Fibroblast of lung (primary cell): ENCODE measurements at regions not wholly inside any gene's neighbourhood (a gene's known extent, or its start where the extent isn't known, plus 50 kb on each side); places are given as distances from the start of the nearest gene placed in this dataset.

Source experiments
- DNase-seq, 2 donors: peaks; one replicate each; pipeline versions ENCODE4 v3.0.0 to v3.0.0-alpha.2; 2010; ENCODE audit warnings: low read depth in 2 of 2
- H2AFZ ChIP-seq: 2 replicates; pipeline ENCODE4 v1.5.1; 2012; ENCODE audit warnings: low read length, control low read depth, inconsistent platforms
- H3K27ac ChIP-seq: 2 replicates; pipeline ENCODE4 v1.5.1; 2011; ENCODE audit warnings: low read length, control low read depth; ENCODE audit not compliant: insufficient read depth
- H3K27me3 ChIP-seq: 2 replicates; pipeline ENCODE4 v1.5.1; 2011; ENCODE audit warnings: mild to moderate bottlenecking, low read length; ENCODE audit not compliant: control insufficient read depth, insufficient read depth
- H3K36me3 ChIP-seq: 2 replicates; pipeline ENCODE4 v1.5.1; 2011; ENCODE audit warnings: low read length; ENCODE audit not compliant: control insufficient read depth, insufficient read depth
- H3K4me1 ChIP-seq: 2 replicates; pipeline ENCODE4 v1.5.1; 2011; ENCODE audit warnings: low read length; ENCODE audit not compliant: control insufficient read depth, insufficient read depth; ENCODE audit errors: extremely low read depth
- H3K4me2 ChIP-seq: 2 replicates; pipeline ENCODE4 v1.5.1; 2011; ENCODE audit warnings: low read length, control low read depth; ENCODE audit not compliant: insufficient read depth; ENCODE audit errors: extremely low read depth
- H3K4me3 ChIP-seq, 4 experiments: fragments of 200-600 bp in 1 of 4; sonication (generic) in 1 of 4; replicated peaks in 1 of 4; 2 replicates each; pipeline ENCODE4 v1.5.1; 2011 to 2016; ENCODE audit warnings: low read length in 4 of 4, low read depth in 3 of 4, mild to moderate bottlenecking in 3 of 4, control low read depth in 2 of 4, inconsistent platforms in 1 of 4, mixed read lengths in 1 of 4; ENCODE audit not compliant: insufficient read depth in 1 of 4; ENCODE audit errors: control extremely low read depth in 1 of 4
- H3K79me2 ChIP-seq: 2 replicates; pipeline ENCODE4 v1.5.1; 2012; ENCODE audit warnings: mild to moderate bottlenecking, low read length, inconsistent platforms; ENCODE audit not compliant: control insufficient read depth, insufficient read depth
- H3K9ac ChIP-seq: 2 replicates; pipeline ENCODE4 v1.5.1; 2011; ENCODE audit warnings: mild to moderate bottlenecking, low read length, control low read depth; ENCODE audit not compliant: insufficient read depth
- H3K9me3 ChIP-seq: 2 replicates; pipeline ENCODE4 v1.5.1; 2012; ENCODE audit warnings: low read depth, low read length; ENCODE audit not compliant: control insufficient read depth, insufficient read depth
- H4K20me1 ChIP-seq: 2 replicates; pipeline ENCODE4 v1.5.1; 2011; ENCODE audit warnings: low read length; ENCODE audit not compliant: control insufficient read depth, insufficient read depth; ENCODE audit errors: extremely low read depth
- EZH2 ChIP-seq: IDR thresholded peaks from 2 replicates; pipeline ENCODE4 v1.5.1; 2012; ENCODE audit warnings: low read length, control low read depth, mild to moderate bottlenecking; ENCODE audit errors: missing control alignments
- TF ChIP-seq, protein P1 (sequence below), 2 donors: IDR thresholded peaks in 1 of 2; conservative IDR thresholded peaks in 1 of 2; 1 replicate in 1 of 2; 2 replicates in 1 of 2; pipeline ENCODE4 v1.5.1; 2011 to 2012; ENCODE audit warnings: low read length in 2 of 2, control low read depth in 1 of 2, inconsistent platforms in 1 of 2, low read depth in 1 of 2, mild to moderate bottlenecking in 1 of 2

DNA sequence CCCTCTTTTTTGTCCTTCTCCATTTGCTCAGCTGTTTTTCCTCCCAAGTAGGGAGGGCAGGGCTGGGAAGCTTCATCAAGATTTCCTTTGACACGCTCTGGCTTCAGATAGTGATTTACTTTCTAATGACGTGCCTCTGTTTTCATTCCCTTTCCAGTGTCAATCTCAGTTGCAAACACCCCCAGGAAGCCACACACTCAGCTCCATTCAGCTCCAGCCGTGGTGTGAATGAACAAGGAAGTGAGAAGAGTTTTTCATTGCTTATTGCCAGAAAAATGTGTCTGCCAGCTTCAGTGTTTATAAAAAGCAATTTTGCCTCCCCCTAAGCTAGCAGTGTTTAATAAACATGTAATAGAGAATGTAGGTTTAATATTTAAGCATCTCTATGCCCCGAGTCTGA, 108.7 kb upstream of the DPP6 start:
- Histone ChIP-seq H3K79me2 (no peaks in the 10 kb centered on the region), H3K4me2 (no peak overlapping the region), H3K4me3 (no peak overlapping the region), H3K9me3 (no peaks in the 10 kb centered on the region), H4K20me1 (no peaks in the 10 kb centered on the region), H2AFZ (no peak overlapping the region), H3K27me3 (no peaks in the 10 kb centered on the region), H3K27ac (no peak overlapping the region), H3K4me1 (no peaks in the 10 kb centered on the region), H3K36me3 (no peaks in the 10 kb centered on the region), H3K9ac (no peak overlapping the region)
- no peak for DNase-seq
- TF ChIP-seq EZH2 = no peak
- TF ChIP-seq, protein P1, sequence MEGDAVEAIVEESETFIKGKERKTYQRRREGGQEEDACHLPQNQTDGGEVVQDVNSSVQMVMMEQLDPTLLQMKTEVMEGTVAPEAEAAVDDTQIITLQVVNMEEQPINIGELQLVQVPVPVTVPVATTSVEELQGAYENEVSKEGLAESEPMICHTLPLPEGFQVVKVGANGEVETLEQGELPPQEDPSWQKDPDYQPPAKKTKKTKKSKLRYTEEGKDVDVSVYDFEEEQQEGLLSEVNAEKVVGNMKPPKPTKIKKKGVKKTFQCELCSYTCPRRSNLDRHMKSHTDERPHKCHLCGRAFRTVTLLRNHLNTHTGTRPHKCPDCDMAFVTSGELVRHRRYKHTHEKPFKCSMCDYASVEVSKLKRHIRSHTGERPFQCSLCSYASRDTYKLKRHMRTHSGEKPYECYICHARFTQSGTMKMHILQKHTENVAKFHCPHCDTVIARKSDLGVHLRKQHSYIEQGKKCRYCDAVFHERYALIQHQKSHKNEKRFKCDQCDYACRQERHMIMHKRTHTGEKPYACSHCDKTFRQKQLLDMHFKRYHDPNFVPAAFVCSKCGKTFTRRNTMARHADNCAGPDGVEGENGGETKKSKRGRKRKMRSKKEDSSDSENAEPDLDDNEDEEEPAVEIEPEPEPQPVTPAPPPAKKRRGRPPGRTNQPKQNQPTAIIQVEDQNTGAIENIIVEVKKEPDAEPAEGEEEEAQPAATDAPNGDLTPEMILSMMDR (conservative IDR thresholded peaks at IDR 0.05 in 1 of 2, IDR thresholded peaks at IDR 0.05 in 1 of 2; ENCODE audit: low read depth in 1 of 2, low read length in 2 of 2) = no peak

DNA sequence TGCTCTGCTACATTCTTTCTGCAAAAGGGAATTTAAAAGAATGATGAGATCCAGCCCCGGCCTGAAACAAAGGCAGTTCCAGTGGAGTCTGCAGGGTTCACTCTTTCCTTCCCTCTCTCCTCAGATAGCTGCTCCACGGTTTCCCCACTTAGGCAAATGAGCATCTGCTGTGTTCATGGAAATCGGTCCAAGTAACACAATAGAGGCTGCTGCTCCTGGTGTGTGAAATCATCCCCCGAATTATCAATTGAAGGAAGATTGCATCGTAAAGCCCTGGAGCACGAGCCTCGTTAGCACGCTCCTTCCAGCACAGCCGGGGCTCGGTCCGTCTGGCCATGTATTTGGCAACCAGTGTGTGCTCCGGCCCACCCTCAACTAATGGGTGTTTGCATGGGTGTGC, 108.3 kb upstream of the DPP6 start:
- no peak overlapping the region for H2AFZ ChIP-seq
- DNase-seq = no peak
- no peaks in the 10 kb centered on the region for H3K4me1 ChIP-seq
- no peaks in the 10 kb centered on the region for H3K9me3 ChIP-seq
- H3K27ac ChIP-seq = no peak overlapping the region
- no peaks in the 10 kb centered on the region for H4K20me1 ChIP-seq
- H3K9ac ChIP-seq = no peak overlapping the region
- no peak for TF ChIP-seq EZH2
- TF ChIP-seq, protein P1 (conservative IDR thresholded peaks at IDR 0.05 in 1 of 2, IDR thresholded peaks at IDR 0.05 in 1 of 2; ENCODE audit: low read depth in 1 of 2, low read length in 2 of 2) = no peak
- no peak overlapping the region for H3K4me2 ChIP-seq
- H3K27me3 ChIP-seq = no peaks in the 10 kb centered on the region
- H3K36me3 ChIP-seq = no peaks in the 10 kb centered on the region
- H3K79me2 ChIP-seq = no peaks in the 10 kb centered on the region
- no peak overlapping the region for H3K4me3 ChIP-seq

GRCh38 chr7:153948060-153948459, 104.1 kb upstream of the DPP6 start:
- no peaks in the 10 kb centered on the region for H3K27me3 ChIP-seq
- H3K9me3 ChIP-seq = no peaks in the 10 kb centered on the region
- H3K36me3 ChIP-seq = no peaks in the 10 kb centered on the region
- H2AFZ ChIP-seq = no peak overlapping the region
- no peak overlapping the region for H3K4me3 ChIP-seq
- no peak overlapping the region for H3K9ac ChIP-seq
- no peaks in the 10 kb centered on the region for H4K20me1 ChIP-seq
- H3K4me1 ChIP-seq = no peaks in the 10 kb centered on the region
- DNase-seq = no peak
- H3K27ac ChIP-seq = no peak overlapping the region
- TF ChIP-seq, protein P1 (conservative IDR thresholded peaks at IDR 0.05 in 1 of 2, IDR thresholded peaks at IDR 0.05 in 1 of 2; ENCODE audit: low read depth in 1 of 2, low read length in 2 of 2) = no peak
- TF ChIP-seq EZH2 = no peak
- no peaks in the 10 kb centered on the region for H3K79me2 ChIP-seq
- no peak overlapping the region for H3K4me2 ChIP-seq
